Astrocyte (in vitro differentiated cells and primary cell): ENCODE measurements at regions not wholly inside any gene's neighbourhood (a gene's known extent, or its start where the extent isn't known, plus 50 kb on each side); places are given as distances from the start of the nearest gene placed in this dataset.
A peak's percentile ranks its signal among the peaks of the same experiment; 100 is the strongest.

Experiments used
- DNase-seq: peaks from one replicate; pipeline ENCODE4 v3.0.0-alpha.2; 2010; ENCODE audit warnings: low read depth
- FAIRE-seq: peaks from 2 replicates; lab custom pipeline; 2011; peaks lifted over from hg19 to GRCh38; lab: Jason Lieb, UNC
- H2AFZ ChIP-seq: 2 replicates; pipeline ENCODE4 v1.6.0; 2012; ENCODE audit warnings: low read depth, low read length, inconsistent platforms
- H3K27ac ChIP-seq: 2 replicates; pipeline ENCODE4 v1.5.1; 2011; ENCODE audit warnings: low read depth, low read length, inconsistent platforms
- H3K27me3 ChIP-seq: 2 replicates; pipeline ENCODE4 v1.6.0; 2011; ENCODE audit warnings: low read length, inconsistent platforms; ENCODE audit not compliant: insufficient read depth
- H3K36me3 ChIP-seq: 2 replicates; pipeline ENCODE4 v1.5.1; 2011; ENCODE audit warnings: low read length, inconsistent platforms; ENCODE audit not compliant: insufficient read depth
- H3K4me1 ChIP-seq: 2 replicates; pipeline ENCODE4 v1.5.1; 2011; ENCODE audit warnings: low read length, inconsistent platforms; ENCODE audit not compliant: insufficient read depth
- H3K4me2 ChIP-seq: 2 replicates; pipeline ENCODE4 v1.6.0; 2012; ENCODE audit warnings: low read length, inconsistent platforms
- H3K4me3 ChIP-seq: 2 replicates; pipeline ENCODE4 v1.5.1; 2011; ENCODE audit warnings: low read depth, mild to moderate bottlenecking, low read length, inconsistent platforms; ENCODE audit not compliant: insufficient read depth
- H3K79me2 ChIP-seq: 2 replicates; pipeline ENCODE4 v1.6.0; 2012; ENCODE audit warnings: mild to moderate bottlenecking, low read length, inconsistent platforms; ENCODE audit not compliant: insufficient read depth
- H3K9ac ChIP-seq: 2 replicates; pipeline ENCODE4 v1.6.0; 2012; ENCODE audit warnings: mild to moderate bottlenecking, low read length, inconsistent platforms
- H3K9me3 ChIP-seq: 2 replicates; pipeline ENCODE4 v1.5.1; 2012; ENCODE audit warnings: low read depth, mild to moderate bottlenecking, low read length, inconsistent platforms; ENCODE audit not compliant: insufficient read depth
- H4K20me1 ChIP-seq: 2 replicates; pipeline ENCODE4 v1.6.0; 2012; ENCODE audit warnings: low read length, inconsistent platforms; ENCODE audit not compliant: insufficient read depth
- H3K27ac Mint-ChIP-seq: one replicate; pipeline ENCODE4 v1.8.0; 2021; ENCODE audit warnings: mild to moderate bottlenecking, mixed read lengths; ENCODE audit not compliant: unreplicated experiment
- H3K27me3 Mint-ChIP-seq: one replicate; pipeline ENCODE4 v1.8.0; 2021; ENCODE audit warnings: low read depth, mixed read lengths; ENCODE audit not compliant: unreplicated experiment
- H3K36me3 Mint-ChIP-seq: one replicate; pipeline ENCODE4 v1.8.0; 2021; ENCODE audit warnings: low read depth, mixed read lengths; ENCODE audit not compliant: unreplicated experiment
- H3K4me1 Mint-ChIP-seq: one replicate; pipeline ENCODE4 v1.8.0; 2021; ENCODE audit warnings: low read depth, mixed read lengths; ENCODE audit not compliant: unreplicated experiment
- H3K4me3 Mint-ChIP-seq: one replicate; pipeline ENCODE4 v1.8.0; 2021; ENCODE audit warnings: mild to moderate bottlenecking, moderate library complexity, mixed read lengths; ENCODE audit not compliant: unreplicated experiment
- H3K9me3 Mint-ChIP-seq: one replicate; pipeline ENCODE4 v1.8.0; 2021; ENCODE audit warnings: mild to moderate bottlenecking, mixed read lengths; ENCODE audit not compliant: unreplicated experiment
- CTCF ChIP-seq: IDR thresholded peaks from 2 replicates; pipeline ENCODE4 v1.5.1; 2011; ENCODE audit warnings: low read depth, mild to moderate bottlenecking, inconsistent platforms, low read length, moderate library complexity; ENCODE audit not compliant: insufficient read depth
- EZH2 ChIP-seq: IDR thresholded peaks from 2 replicates; pipeline ENCODE4 v1.6.1; 2012; ENCODE audit warnings: mild to moderate bottlenecking, low read length, inconsistent platforms; ENCODE audit not compliant: insufficient read depth

GRCh38 chrY:7461873-7462525 lies 550.4 kb upstream of the AMELY start:
- TF ChIP-seq CTCF, result no peak
- no peak for TF ChIP-seq EZH2
- no peaks in the 10 kb centered on the region for H3K79me2 ChIP-seq
- no peak overlapping the region for H2AFZ ChIP-seq
- H3K9me3 Mint-ChIP-seq, result peaks cover 7% of the 10 kb centered on the region
- peaks cover 62% of the 10 kb centered on the region for H3K4me1 Mint-ChIP-seq
- no peak for DNase-seq
- no peaks in the 10 kb centered on the region for H3K27me3 Mint-ChIP-seq
- no peaks in the 10 kb centered on the region for H3K27me3 ChIP-seq
- no peak overlapping the region for H3K4me3 ChIP-seq
- no peak for FAIRE-seq
- H3K36me3 Mint-ChIP-seq, result no peaks in the 10 kb centered on the region
- no peaks in the 10 kb centered on the region for H3K36me3 ChIP-seq
- H3K4me1 ChIP-seq, result peaks cover 52% of the 10 kb centered on the region
- H3K27ac Mint-ChIP-seq, result peak overlapping the region; percentile 98
- H3K9me3 ChIP-seq, result peaks cover 3% of the 10 kb centered on the region
- peak overlapping the region; percentile 36 for H3K4me2 ChIP-seq
- no peak overlapping the region for H3K4me3 Mint-ChIP-seq
- H3K9ac ChIP-seq, result peak overlapping the region; percentile 81
- no peaks in the 10 kb centered on the region for H4K20me1 ChIP-seq
- peak overlapping the region; percentile 91 for H3K27ac ChIP-seq

- FAIRE-seq, result no peak
- H3K36me3 Mint-ChIP-seq, result peaks cover 3% of the 10 kb centered on the region
- Histone ChIP-seq H3K4me2 (no peak overlapping the region), H3K4me3 (no peak overlapping the region), H3K79me2 (no peaks in the 10 kb centered on the region), H3K27me3 (no peaks in the 10 kb centered on the region), H3K9me3 (peaks cover 3% of the 10 kb centered on the region), H3K36me3 (no peaks in the 10 kb centered on the region), H2AFZ (no peak overlapping the region), H3K4me1 (peaks cover 53% of the 10 kb centered on the region), H3K27ac (peak overlapping the region; percentile 88), H4K20me1 (no peaks in the 10 kb centered on the region), H3K9ac (no peak overlapping the region)
- H3K4me1 Mint-ChIP-seq, result peaks cover 57% of the 10 kb centered on the region
- TF ChIP-seq EZH2 (no peak), CTCF (no peak)
- no peaks in the 10 kb centered on the region for H3K27me3 Mint-ChIP-seq
- peaks cover 7% of the 10 kb centered on the region for H3K9me3 Mint-ChIP-seq
- H3K27ac Mint-ChIP-seq, result no peak overlapping the region
- DNase-seq, result no peak
- no peak overlapping the region for H3K4me3 Mint-ChIP-seq
Observed at GRCh38 chrY:7459802-7460201, 548.2 kb upstream of the AMELY start.

GRCh38 chrY:7458301-7459078 lies 546.9 kb upstream of the AMELY start:
- peak overlapping the region; percentile 88 for H3K27ac ChIP-seq
- FAIRE-seq (no peak), DNase-seq (no peak)
- Mint-ChIP-seq H3K36me3 (peaks cover 3% of the 10 kb centered on the region), H3K27ac (peak overlapping the region; percentile 92), H3K4me3 (peak overlapping the region; percentile 34), H3K27me3 (no peaks in the 10 kb centered on the region), H3K4me1 (peaks cover 49% of the 10 kb centered on the region), H3K9me3 (peaks cover 7% of the 10 kb centered on the region)
- H3K79me2 ChIP-seq, result no peaks in the 10 kb centered on the region
- H3K4me3 ChIP-seq, result no peak overlapping the region
- H3K4me2 ChIP-seq, result peak overlapping the region; percentile 71
- H3K4me1 ChIP-seq, result peaks cover 45% of the 10 kb centered on the region
- H4K20me1 ChIP-seq, result no peaks in the 10 kb centered on the region
- no peaks in the 10 kb centered on the region for H3K27me3 ChIP-seq
- no peak for TF ChIP-seq EZH2
- TF ChIP-seq CTCF, result no peak
- H2AFZ ChIP-seq, result no peak overlapping the region
- H3K9ac ChIP-seq, result peak overlapping the region; percentile 62
- H3K36me3 ChIP-seq, result no peaks in the 10 kb centered on the region
- peaks cover 3% of the 10 kb centered on the region for H3K9me3 ChIP-seq
